Neural cell (in vitro differentiated cells): ENCODE measurements at regions not wholly inside any gene's neighbourhood (a gene's known extent, or its start where the extent isn't known, plus 50 kb on each side); places are given as distances from the start of the nearest gene placed in this dataset.

Experiments used
- H2AFZ ChIP-seq: fragments of 200-600, 300-800 bp; sonication (generic), shearing (Covaris generic); 2 replicates; pipeline ENCODE4 v1.6.0; 2014; ENCODE audit warnings: low read depth, mild to moderate bottlenecking, antibody characterized with exemption, low read length, moderate library complexity
- H3F3A ChIP-seq: fragments of 200-600 bp; shearing (Covaris generic); 2 replicates; pipeline ENCODE4 v1.6.1; 2016; ENCODE audit warnings: mild to moderate bottlenecking, moderate library complexity, mixed read lengths, antibody characterized with exemption, low read length; ENCODE audit not compliant: insufficient read depth, poor library complexity, severe bottlenecking
- H3K27ac ChIP-seq: fragments of 200-600, 300-800 bp; sonication (generic), shearing (Covaris generic); 2 replicates; pipeline ENCODE4 v1.5.1; 2014; ENCODE audit warnings: mild to moderate bottlenecking, low read length, moderate library complexity
- H3K27me3 ChIP-seq: fragments of 300-800, 200-600 bp; sonication (generic), shearing (Covaris generic); 2 replicates; pipeline ENCODE4 v1.6.0; 2014; ENCODE audit warnings: mild to moderate bottlenecking, low read depth, low read length, moderate library complexity; ENCODE audit not compliant: insufficient read depth
- H3K36me3 ChIP-seq: fragments of 300-800, 200-600 bp; sonication (generic), shearing (Covaris generic); 2 replicates; pipeline ENCODE4 v1.5.1; 2014; ENCODE audit warnings: mild to moderate bottlenecking, antibody characterized with exemption, low read length, moderate library complexity; ENCODE audit not compliant: insufficient read depth
- H3K4me2 ChIP-seq: fragments of 300-800, 200-600 bp; sonication (generic), shearing (Covaris generic); 2 replicates; pipeline ENCODE4 v1.6.0; 2014; ENCODE audit warnings: mild to moderate bottlenecking, low read length
- H3K4me3 ChIP-seq: fragments of 300-800, 200-600 bp; sonication (generic), shearing (Covaris generic); 2 replicates; pipeline ENCODE4 v1.5.1; 2014; ENCODE audit warnings: mild to moderate bottlenecking, low read length, moderate library complexity
- H3K79me2 ChIP-seq: fragments of 200-600 bp; shearing (Covaris generic); replicated peaks from 2 replicates; pipeline ENCODE4 v1.6.0; 2014; ENCODE audit warnings: mild to moderate bottlenecking, low read length, moderate library complexity; ENCODE audit not compliant: insufficient read depth
- H3K9ac ChIP-seq: fragments of 300-800, 200-600 bp; sonication (generic), shearing (Covaris generic); 2 replicates; pipeline ENCODE4 v1.6.1; 2016; ENCODE audit warnings: mild to moderate bottlenecking, low read length, mixed read lengths
- H3K9me2 ChIP-seq: fragments of 200-600 bp; shearing (Covaris generic); 2 replicates; pipeline ENCODE4 v1.6.1; 2016; ENCODE audit warnings: mild to moderate bottlenecking, low read length, mixed read lengths; ENCODE audit not compliant: insufficient read depth
- H3K9me3 ChIP-seq: fragments of 200-600, 300-800 bp; sonication (generic), shearing (Covaris generic); 2 replicates; pipeline ENCODE4 v1.6.1; 2016; ENCODE audit warnings: mild to moderate bottlenecking, mixed run types, low read length, moderate library complexity, mixed read lengths
- H4K20me1 ChIP-seq: fragments of 200-600 bp; shearing (Covaris generic); 2 replicates; pipeline ENCODE4 v1.6.1; 2016; ENCODE audit warnings: mild to moderate bottlenecking, mixed run types; ENCODE audit not compliant: insufficient read depth
- CTCF ChIP-seq: fragments of 450-650 bp; IDR thresholded peaks from 2 replicates; pipeline ENCODE4 v1.5.1; 2014; ENCODE audit warnings: antibody characterized with exemption, mild to moderate bottlenecking, moderate library complexity; ENCODE audit not compliant: poor library complexity, severe bottlenecking
- EP300 ChIP-seq: fragments of 450-650 bp; conservative IDR thresholded peaks from 2 replicates; pipeline ENCODE4 v1.6.1; 2014; ENCODE audit warnings: antibody characterized with exemption, mild to moderate bottlenecking, moderate library complexity; ENCODE audit not compliant: poor library complexity, severe bottlenecking
- EZH2 ChIP-seq: fragments of 200-600, 300-800 bp; shearing (Covaris generic), sonication (generic); IDR thresholded peaks from 2 replicates; pipeline ENCODE4 v1.6.1; 2014; ENCODE audit warnings: antibody characterized with exemption, low read length, borderline replicate concordance, mild to moderate bottlenecking; ENCODE audit not compliant: insufficient read depth, poor library complexity, severe bottlenecking
- MXI1 ChIP-seq: fragments of 450-650 bp; conservative IDR thresholded peaks from 2 replicates; pipeline ENCODE4 v1.6.1; 2014; ENCODE audit warnings: antibody characterized with exemption, mild to moderate bottlenecking; ENCODE audit not compliant: poor library complexity, severe bottlenecking
- POLR2AphosphoS5 ChIP-seq: IDR thresholded peaks from 2 replicates; pipeline ENCODE4 v1.6.1; 2012
- RAD21 ChIP-seq: fragments of 450-650 bp; conservative IDR thresholded peaks from 2 replicates; pipeline ENCODE4 v1.6.1; 2014; ENCODE audit warnings: antibody characterized with exemption, mild to moderate bottlenecking, moderate library complexity
- SMC3 ChIP-seq: fragments of 450-650 bp; conservative IDR thresholded peaks from 2 replicates; pipeline ENCODE4 v1.6.1; 2014; ENCODE audit warnings: antibody characterized with exemption, mild to moderate bottlenecking, moderate library complexity; ENCODE audit not compliant: poor library complexity
- TAF1 ChIP-seq: IDR thresholded peaks from 2 replicates; pipeline ENCODE4 v1.6.1; 2012; ENCODE audit warnings: low read depth
- TF ChIP-seq, protein P1 (sequence below): IDR thresholded peaks from 2 replicates; pipeline ENCODE4 v1.6.1; 2012; ENCODE audit warnings: borderline replicate concordance

DNA sequence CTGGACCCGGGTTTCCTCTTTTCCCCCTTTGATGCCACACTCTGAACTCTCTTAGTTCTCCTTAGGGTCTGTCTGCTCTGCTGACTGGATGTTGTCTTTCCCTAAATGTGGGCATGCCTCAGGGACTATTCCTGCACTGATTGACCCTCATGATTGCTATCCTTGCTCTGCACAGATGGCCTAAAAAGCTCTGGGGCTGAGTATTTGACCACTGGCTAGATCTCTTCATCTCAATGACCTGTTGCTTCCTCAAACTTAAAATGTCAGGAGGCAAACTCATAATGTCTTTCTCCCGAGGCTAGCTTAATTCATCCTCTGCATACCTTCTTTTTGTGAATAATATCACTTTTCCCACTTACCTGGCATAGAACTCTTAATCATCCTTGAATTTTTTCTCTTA, 157.4 kb downstream of the GATB start:
- Histone ChIP-seq H3K27ac (no peak overlapping the region), H3K4me2 (no peak overlapping the region)

GRCh38 chr4:151604238-151604637, 156.6 kb downstream of the GATB start:
- H3K9ac ChIP-seq = no peak overlapping the region
- no peaks in the 10 kb centered on the region for H3K9me3 ChIP-seq
- H2AFZ ChIP-seq = no peak overlapping the region
- H3K4me3 ChIP-seq = no peak overlapping the region
- no peak overlapping the region for H3K27ac ChIP-seq
- no peaks in the 10 kb centered on the region for H4K20me1 ChIP-seq
- H3K79me2 ChIP-seq = no peaks in the 10 kb centered on the region
- no peak overlapping the region for H3K4me2 ChIP-seq
- H3F3A ChIP-seq = no peaks in the 10 kb centered on the region
- H3K27me3 ChIP-seq = no peaks in the 10 kb centered on the region
- H3K9me2 ChIP-seq = no peaks in the 10 kb centered on the region
- no peak for TF ChIP-seq POLR2AphosphoS5
- peak; percentile 40 for TF ChIP-seq SMC3
- TF ChIP-seq EP300 = no peak
- TF ChIP-seq, protein P1, sequence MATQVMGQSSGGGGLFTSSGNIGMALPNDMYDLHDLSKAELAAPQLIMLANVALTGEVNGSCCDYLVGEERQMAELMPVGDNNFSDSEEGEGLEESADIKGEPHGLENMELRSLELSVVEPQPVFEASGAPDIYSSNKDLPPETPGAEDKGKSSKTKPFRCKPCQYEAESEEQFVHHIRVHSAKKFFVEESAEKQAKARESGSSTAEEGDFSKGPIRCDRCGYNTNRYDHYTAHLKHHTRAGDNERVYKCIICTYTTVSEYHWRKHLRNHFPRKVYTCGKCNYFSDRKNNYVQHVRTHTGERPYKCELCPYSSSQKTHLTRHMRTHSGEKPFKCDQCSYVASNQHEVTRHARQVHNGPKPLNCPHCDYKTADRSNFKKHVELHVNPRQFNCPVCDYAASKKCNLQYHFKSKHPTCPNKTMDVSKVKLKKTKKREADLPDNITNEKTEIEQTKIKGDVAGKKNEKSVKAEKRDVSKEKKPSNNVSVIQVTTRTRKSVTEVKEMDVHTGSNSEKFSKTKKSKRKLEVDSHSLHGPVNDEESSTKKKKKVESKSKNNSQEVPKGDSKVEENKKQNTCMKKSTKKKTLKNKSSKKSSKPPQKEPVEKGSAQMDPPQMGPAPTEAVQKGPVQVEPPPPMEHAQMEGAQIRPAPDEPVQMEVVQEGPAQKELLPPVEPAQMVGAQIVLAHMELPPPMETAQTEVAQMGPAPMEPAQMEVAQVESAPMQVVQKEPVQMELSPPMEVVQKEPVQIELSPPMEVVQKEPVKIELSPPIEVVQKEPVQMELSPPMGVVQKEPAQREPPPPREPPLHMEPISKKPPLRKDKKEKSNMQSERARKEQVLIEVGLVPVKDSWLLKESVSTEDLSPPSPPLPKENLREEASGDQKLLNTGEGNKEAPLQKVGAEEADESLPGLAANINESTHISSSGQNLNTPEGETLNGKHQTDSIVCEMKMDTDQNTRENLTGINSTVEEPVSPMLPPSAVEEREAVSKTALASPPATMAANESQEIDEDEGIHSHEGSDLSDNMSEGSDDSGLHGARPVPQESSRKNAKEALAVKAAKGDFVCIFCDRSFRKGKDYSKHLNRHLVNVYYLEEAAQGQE = no peak
- TF ChIP-seq EZH2 = no peak
- no peak for TF ChIP-seq MXI1
- no peak for TF ChIP-seq TAF1
- TF ChIP-seq RAD21 = peak; percentile 35
- peak; percentile 41 for TF ChIP-seq CTCF
- H3K36me3 ChIP-seq = no peaks in the 10 kb centered on the region

More for the DNA sequence above, 157.4 kb downstream of the GATB start:
- H4K20me1 ChIP-seq = no peaks in the 10 kb centered on the region
- no peaks in the 10 kb centered on the region for H3K9me3 ChIP-seq
- H3K27me3 ChIP-seq = no peaks in the 10 kb centered on the region
- H3K36me3 ChIP-seq = no peaks in the 10 kb centered on the region
- no peaks in the 10 kb centered on the region for H3K79me2 ChIP-seq
- H2AFZ ChIP-seq = no peak overlapping the region
- TF ChIP-seq MXI1 (no peak), SMC3 (no peak), EP300 (no peak), CTCF (no peak)
- H3K9me2 ChIP-seq = no peaks in the 10 kb centered on the region
- H3K9ac ChIP-seq = no peak overlapping the region
- no peaks in the 10 kb centered on the region for H3F3A ChIP-seq
- H3K4me3 ChIP-seq = no peak overlapping the region
